ENCODE measurements at regions not wholly inside any gene's neighbourhood (a gene's known extent, or its start where the extent isn't known, plus 50 kb on each side); places are given as distances from the start of the nearest gene placed in this dataset.

DNA sequence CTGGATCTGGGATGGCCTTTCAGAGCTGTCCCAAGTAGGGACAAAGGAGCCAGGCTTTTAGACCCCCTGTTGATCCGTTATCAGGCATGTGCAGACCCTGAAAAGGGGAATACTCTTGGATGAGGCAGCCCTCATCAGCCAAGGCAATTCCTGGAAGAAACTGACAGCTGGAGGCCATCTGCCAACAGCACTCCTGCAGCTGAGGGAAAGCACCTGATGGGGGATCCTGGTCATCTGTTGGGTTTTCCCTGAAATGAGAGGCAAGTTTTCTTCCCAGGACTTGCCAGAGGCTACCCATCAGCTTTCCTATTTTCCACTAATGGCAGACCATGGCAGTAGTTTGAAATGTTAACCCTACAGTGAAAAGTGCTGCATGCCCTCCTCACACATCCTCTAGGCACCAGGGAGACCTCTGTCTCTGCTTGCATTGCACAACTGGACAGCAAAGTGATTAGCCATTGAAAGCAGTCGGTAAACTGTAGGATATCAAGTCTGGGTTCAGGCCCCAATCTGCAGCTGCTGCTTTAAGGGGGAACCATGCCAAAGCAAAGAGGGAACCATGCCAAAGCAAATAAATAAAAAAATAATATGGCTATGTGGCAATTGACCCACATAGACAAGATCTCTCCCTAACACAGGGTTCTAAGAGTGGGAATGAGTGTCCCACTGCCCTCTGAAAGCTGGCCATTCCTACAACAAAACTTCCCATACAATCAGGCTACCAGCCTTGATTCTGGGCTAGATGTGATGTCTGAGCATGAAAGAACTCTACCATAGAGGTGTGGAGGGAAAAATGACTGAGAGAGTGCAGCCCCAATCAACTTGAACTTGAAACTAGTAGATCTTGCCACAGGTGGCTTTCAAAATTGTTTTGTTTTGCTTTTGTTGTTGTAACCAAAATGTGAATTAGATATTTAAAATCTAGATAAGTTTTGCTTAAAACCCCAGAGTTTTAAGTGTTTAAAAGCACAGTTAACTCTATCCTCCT lies 232.0 kb upstream of the STT3B start:
- WGBS, 2 donors: 78 to 89% methylated on average over 2 of the region's 2 CpGs
- no peak overlapping the region for H3K27ac ChIP-seq
- no peaks in the 10 kb centered on the region for H3K4me1 ChIP-seq
- H3K4me3 ChIP-seq: no peak overlapping the region
- H3K27me3 ChIP-seq: no peaks in the 10 kb centered on the region
- H3K9me3 ChIP-seq: no peaks in the 10 kb centered on the region
- intact Hi-C loops (cut with DNase I; ENCODE audit: low total_unique reads): no loop called here
- DNase-seq: no peak
- TF ChIP-seq, protein P1, sequence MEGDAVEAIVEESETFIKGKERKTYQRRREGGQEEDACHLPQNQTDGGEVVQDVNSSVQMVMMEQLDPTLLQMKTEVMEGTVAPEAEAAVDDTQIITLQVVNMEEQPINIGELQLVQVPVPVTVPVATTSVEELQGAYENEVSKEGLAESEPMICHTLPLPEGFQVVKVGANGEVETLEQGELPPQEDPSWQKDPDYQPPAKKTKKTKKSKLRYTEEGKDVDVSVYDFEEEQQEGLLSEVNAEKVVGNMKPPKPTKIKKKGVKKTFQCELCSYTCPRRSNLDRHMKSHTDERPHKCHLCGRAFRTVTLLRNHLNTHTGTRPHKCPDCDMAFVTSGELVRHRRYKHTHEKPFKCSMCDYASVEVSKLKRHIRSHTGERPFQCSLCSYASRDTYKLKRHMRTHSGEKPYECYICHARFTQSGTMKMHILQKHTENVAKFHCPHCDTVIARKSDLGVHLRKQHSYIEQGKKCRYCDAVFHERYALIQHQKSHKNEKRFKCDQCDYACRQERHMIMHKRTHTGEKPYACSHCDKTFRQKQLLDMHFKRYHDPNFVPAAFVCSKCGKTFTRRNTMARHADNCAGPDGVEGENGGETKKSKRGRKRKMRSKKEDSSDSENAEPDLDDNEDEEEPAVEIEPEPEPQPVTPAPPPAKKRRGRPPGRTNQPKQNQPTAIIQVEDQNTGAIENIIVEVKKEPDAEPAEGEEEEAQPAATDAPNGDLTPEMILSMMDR (IDR thresholded peaks at IDR 0.05): no peak
- H3K36me3 ChIP-seq (ENCODE audit: low read depth, missing control alignments): no peaks in the 10 kb centered on the region

GRCh38 chr3:31302343-31302742 lies 230.4 kb upstream of the STT3B start:
- TF ChIP-seq, protein P1 (IDR thresholded peaks at IDR 0.05): no peak
- intact Hi-C loops (cut with DNase I; ENCODE audit: low total_unique reads): no loop called here
- no peak for DNase-seq
- 88 to 100% methylated on average over 1 of the region's 1 CpG for WGBS, 2 donors
- Histone ChIP-seq H3K36me3 (ENCODE audit: low read depth, missing control alignments) (no peaks in the 10 kb centered on the region), H3K4me3 (no peak overlapping the region), H3K4me1 (peaks cover 4% of the 10 kb centered on the region), H3K27ac (no peak overlapping the region), H3K9me3 (no peaks in the 10 kb centered on the region), H3K27me3 (no peaks in the 10 kb centered on the region)

DNA sequence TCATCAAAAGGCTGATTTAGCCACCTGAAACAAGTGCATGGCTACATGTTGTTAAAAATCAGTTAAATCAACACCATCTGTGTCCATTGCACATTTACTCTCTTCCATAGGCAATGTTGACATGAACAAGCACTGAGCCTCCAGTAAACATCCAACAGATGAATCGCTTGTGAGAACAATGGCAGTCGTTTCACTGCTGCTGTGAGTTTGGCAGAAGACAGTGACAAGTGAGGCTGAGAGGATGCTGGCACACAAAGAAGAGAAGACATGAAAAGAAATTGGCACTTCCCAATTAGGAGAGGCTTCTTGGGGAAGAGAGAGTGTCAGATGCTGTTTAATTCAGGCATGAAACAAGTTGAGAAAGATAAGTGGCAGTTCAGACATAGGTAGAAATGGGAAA lies 227.4 kb upstream of the STT3B start:
- Histone ChIP-seq H3K4me1 (peaks cover 9% of the 10 kb centered on the region), H3K27ac (no peak overlapping the region), H3K36me3 (ENCODE audit: low read depth, missing control alignments) (no peaks in the 10 kb centered on the region), H3K4me3 (no peak overlapping the region), H3K9me3 (no peaks in the 10 kb centered on the region), H3K27me3 (no peaks in the 10 kb centered on the region)
- 79 to 83% methylated on average over 2 of the region's 2 CpGs for WGBS, 2 donors
- intact Hi-C loops (cut with DNase I; ENCODE audit: low total_unique reads): no loop called here
- TF ChIP-seq, protein P1 (IDR thresholded peaks at IDR 0.05): no peak
- no peak for TF ChIP-seq POLR2A (IDR thresholded peaks at IDR 0.05)
- DNase-seq: no peak

DNA sequence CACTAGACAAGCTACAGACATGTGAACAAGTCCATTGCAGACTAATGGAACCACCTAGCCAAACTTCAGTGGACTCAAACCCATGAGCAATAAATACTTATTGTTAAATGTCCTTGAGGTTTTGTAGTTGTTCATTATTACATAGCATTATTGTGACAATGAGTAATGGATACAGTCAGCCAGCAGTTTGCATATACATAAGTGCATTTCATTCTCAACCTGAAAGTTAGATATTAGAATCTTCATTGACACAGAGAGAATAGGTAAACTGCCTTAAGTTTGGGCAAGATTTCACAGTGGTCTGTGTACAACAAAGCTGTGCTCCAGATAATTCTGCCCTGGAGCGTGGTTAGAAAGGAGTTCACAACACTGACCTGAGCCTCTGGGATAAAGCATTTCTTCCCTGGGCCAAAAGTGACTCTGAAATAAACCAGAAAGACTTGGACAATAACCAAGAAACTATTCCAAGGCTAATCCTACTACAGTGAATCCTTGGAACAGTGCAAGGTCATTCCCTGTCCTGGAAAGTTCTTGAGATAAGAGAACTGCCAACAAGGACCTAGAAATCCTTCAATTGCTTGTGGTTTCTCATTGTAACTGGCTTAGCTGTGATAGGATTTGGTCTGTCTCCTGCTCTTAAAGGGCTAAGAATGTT lies 225.5 kb upstream of the STT3B start:
- H3K4me3 ChIP-seq: no peak overlapping the region
- WGBS, 2 donors: 31 to 53% methylated on average over 1 of the region's 1 CpG
- peak; percentile 21 for DNase-seq
- intact Hi-C loops (cut with DNase I; ENCODE audit: low total_unique reads): no loop called here
- no peaks in the 10 kb centered on the region for H3K36me3 ChIP-seq (ENCODE audit: low read depth, missing control alignments)
- no peaks in the 10 kb centered on the region for H3K27me3 ChIP-seq
- no peak for TF ChIP-seq POLR2A (IDR thresholded peaks at IDR 0.05)
- TF ChIP-seq, protein P1 (IDR thresholded peaks at IDR 0.05): no peak
- no peaks in the 10 kb centered on the region for H3K9me3 ChIP-seq
- no peak overlapping the region for H3K27ac ChIP-seq
- H3K4me1 ChIP-seq: peaks cover 9% of the 10 kb centered on the region
